GM12878 (cell line): ENCODE measurements at regions not wholly inside any gene's neighbourhood (a gene's known extent, or its start where the extent isn't known, plus 50 kb on each side); places are given as distances from the start of the nearest gene placed in this dataset.

Source experiments
- ATAC-seq: fragments of 200-7000 bp; cut with Tn5 transposase; 3 replicates; pipeline ENCODE4 v1.9.1; 2020; ENCODE audit warnings: mild to moderate bottlenecking, moderate library complexity
- BruUV-seq: library from RNA; stranded (reverse); fragments of 400-500 nt; replicated peaks from 2 replicates; lab custom pipeline; 2021; lab: Mats Ljungman, UMichigan
- CTCF ChIA-PET: fragments of 300-600 bp; sonication (Branson Sonifier 250); formaldehyde crosslinking; extraction: SDS; loops from one replicate; lab custom pipeline; 2021; ENCODE audit warnings: inconsistent platforms; lab: Yijun Ruan, JAX
- POLR2A ChIA-PET: fragments of 350-600 bp; formaldehyde crosslinking; extraction: SDS; loops from one replicate; lab custom pipeline; 2021; ENCODE audit warnings: inconsistent platforms; lab: Charles Lee
- RAD21 ChIA-PET: fragments of 300-600 bp; sonication (Branson Sonifier 250); formaldehyde crosslinking; loops from one replicate; lab custom pipeline; 2023; ENCODE audit warnings: antibody characterized with exemption; ENCODE audit not compliant: unreplicated experiment; lab: Charles Lee
- SMC1A ChIA-PET: fragments of 300-600 bp; sonication (Branson Sonifier 250); formaldehyde crosslinking; loops from one replicate; lab custom pipeline; 2023; ENCODE audit not compliant: unreplicated experiment, uncharacterized antibody; lab: Charles Lee
- DNase-seq: peaks from one replicate; pipeline ENCODE4 v3.0.0-alpha.2; 2011; ENCODE audit warnings: low read depth, low spot score
- FAIRE-seq: peaks from 3 replicates; lab custom pipeline; 2011; peaks lifted over from hg19 to GRCh38; lab: Jason Lieb, UNC
- H2AFZ ChIP-seq: 2 replicates; pipeline ENCODE4 v1.6.0; 2011; ENCODE audit warnings: low read depth, low read length, control low read depth; ENCODE audit not compliant: control insufficient read depth
- H3K27ac ChIP-seq: 2 replicates; pipeline ENCODE4 v1.5.1; 2011; ENCODE audit warnings: control low read depth; ENCODE audit not compliant: control insufficient read depth, insufficient read depth
- H3K27me3 ChIP-seq, 2 experiments: replicated peaks in 1 of 2; 2 replicates each; pipeline versions ENCODE4 v1.6.0 to v1.6.1; 2011; ENCODE audit warnings: low read length in 1 of 2; ENCODE audit not compliant: control insufficient read depth in 2 of 2, insufficient read depth in 2 of 2
- H3K36me3 ChIP-seq, 2 experiments: 2 replicates each; pipeline ENCODE4 v1.5.1; 2011; ENCODE audit warnings: low read length in 1 of 2; ENCODE audit not compliant: control insufficient read depth in 2 of 2, insufficient read depth in 2 of 2
- H3K4me1 ChIP-seq: 2 replicates; pipeline ENCODE4 v1.6.1; 2011; ENCODE audit warnings: mild to moderate bottlenecking, low read length, moderate library complexity, mixed read lengths; ENCODE audit not compliant: control insufficient read depth, insufficient read depth
- H3K4me2 ChIP-seq: 2 replicates; pipeline ENCODE4 v1.6.0; 2011; ENCODE audit warnings: control low read depth; ENCODE audit not compliant: control insufficient read depth, insufficient read depth
- H3K4me3 ChIP-seq: fragments of 200-600 bp; sonication (generic); 2 replicates; pipeline ENCODE4 v1.5.1; 2016
- H3K79me2 ChIP-seq: 2 replicates; pipeline ENCODE4 v1.6.0; 2011; ENCODE audit warnings: low read length; ENCODE audit not compliant: control insufficient read depth, insufficient read depth
- H3K9ac ChIP-seq: 2 replicates; pipeline ENCODE4 v1.8.0; 2011; ENCODE audit warnings: low read length, control low read depth, mixed read lengths; ENCODE audit not compliant: control insufficient read depth, insufficient read depth
- H3K9me3 ChIP-seq: replicated peaks from 3 replicates; pipeline ENCODE4 v1.5.1; 2011; ENCODE audit warnings: mild to moderate bottlenecking, low read length; ENCODE audit not compliant: control insufficient read depth, insufficient read depth
- H4K20me1 ChIP-seq: 2 replicates; pipeline ENCODE4 v1.6.0; 2011; ENCODE audit not compliant: control insufficient read depth, insufficient read depth
- BACH1 ChIP-seq: fragments of 450-650 bp; IDR thresholded peaks from 2 replicates; pipeline ENCODE4 v1.6.1; 2017; ENCODE audit warnings: mild to moderate bottlenecking, borderline replicate concordance
- GATAD2B ChIP-seq: fragments of 450-650 bp; conservative IDR thresholded peaks from 2 replicates; pipeline ENCODE4 v1.6.1; 2017; ENCODE audit warnings: low read depth, mild to moderate bottlenecking, moderate library complexity
- IRF4 ChIP-seq: IDR thresholded peaks from 2 replicates; pipeline ENCODE4 v1.6.1; 2011; ENCODE audit warnings: low read depth, low read length
- KLF5 ChIP-seq: fragments of 450-650 bp; IDR thresholded peaks from 2 replicates; pipeline ENCODE4 v1.6.1; 2014; ENCODE audit warnings: mild to moderate bottlenecking; ENCODE audit not compliant: partially characterized antibody
- MTA3 ChIP-seq: IDR thresholded peaks from 2 replicates; pipeline ENCODE4 v1.6.1; 2012; ENCODE audit warnings: low read length, inconsistent platforms, borderline replicate concordance
- NRF1 ChIP-seq: conservative IDR thresholded peaks from 2 replicates; pipeline ENCODE4 v1.6.1; 2011; ENCODE audit warnings: mild to moderate bottlenecking, low read depth, low read length, improper control_type of control experiment
- POLR2A ChIP-seq: IDR thresholded peaks from 2 replicates; pipeline ENCODE4 v1.6.1; 2011; ENCODE audit warnings: low read depth, mild to moderate bottlenecking, low read length
- RCOR1 ChIP-seq: conservative IDR thresholded peaks from 2 replicates; pipeline ENCODE4 v1.6.1; 2012; ENCODE audit warnings: low read depth, low read length, improper control_type of control experiment
- STAT1 ChIP-seq: fragments of 450-650 bp; conservative IDR thresholded peaks from 2 replicates; pipeline ENCODE4 v1.6.1; 2014; ENCODE audit warnings: antibody characterized with exemption, mild to moderate bottlenecking
- WRNIP1 ChIP-seq: IDR thresholded peaks from 2 replicates; pipeline ENCODE4 v1.6.1; 2011; ENCODE audit warnings: low read depth, low read length, improper control_type of control experiment, borderline replicate concordance
- ZSCAN29 ChIP-seq: fragments of 450-650 bp; IDR thresholded peaks from 2 replicates; pipeline ENCODE4 v1.6.1; 2017; ENCODE audit warnings: mild to moderate bottlenecking, moderate library complexity
- WGBS: methylation state at CpG from one replicate; pipeline ENCODE4 v1.1.6; 2016; ENCODE audit warnings: low lambda C conversion rate; ENCODE audit not compliant: insufficient replicate concordance, insufficient coverage; ENCODE audit errors: missing lambda C conversion rate; 5-methylcytosine and 5-hydroxymethylcytosine counted together
- in situ Hi-C: fragments of 300-500 bp; cut with MboI; formaldehyde crosslinking; loops from 9 replicates; pipeline ENCODE4 v1.14.3; 2018; ENCODE audit warnings: mixed read lengths
- intact Hi-C: fragments of 100-400 bp; cut with micrococcal nuclease; formaldehyde crosslinking; loops from one replicate; pipeline ENCODE4 v1.14.2; 2022; ENCODE audit not compliant: unreplicated experiment
- TF ChIP-seq, protein P1 (sequence below): IDR thresholded peaks from 2 replicates; pipeline ENCODE4 v1.6.1; 2011; ENCODE audit warnings: low read depth, low read length, improper control_type of control experiment, borderline replicate concordance
- TF ChIP-seq, protein P2 (sequence below): fragments of 450-650 bp; conservative IDR thresholded peaks from 2 replicates; pipeline ENCODE4 v1.6.1; 2017; ENCODE audit warnings: mild to moderate bottlenecking, moderate library complexity
- TF ChIP-seq, protein P3 (sequence below): IDR thresholded peaks from 2 replicates; pipeline ENCODE4 v1.6.1; 2012; ENCODE audit warnings: low read length, inconsistent platforms
- TF ChIP-seq, protein P4 (sequence below): fragments of 450-650 bp; IDR thresholded peaks from 2 replicates; pipeline ENCODE4 v1.6.1; 2016; ENCODE audit warnings: mild to moderate bottlenecking
- TF ChIP-seq, protein P5 (sequence below): IDR thresholded peaks from 2 replicates; pipeline ENCODE4 v1.6.1; 2011; ENCODE audit warnings: borderline replicate concordance, low read depth, mild to moderate bottlenecking, moderate library complexity, mixed read lengths, low read length; ENCODE audit not compliant: insufficient read depth; ENCODE audit errors: extremely low read length

DNA sequence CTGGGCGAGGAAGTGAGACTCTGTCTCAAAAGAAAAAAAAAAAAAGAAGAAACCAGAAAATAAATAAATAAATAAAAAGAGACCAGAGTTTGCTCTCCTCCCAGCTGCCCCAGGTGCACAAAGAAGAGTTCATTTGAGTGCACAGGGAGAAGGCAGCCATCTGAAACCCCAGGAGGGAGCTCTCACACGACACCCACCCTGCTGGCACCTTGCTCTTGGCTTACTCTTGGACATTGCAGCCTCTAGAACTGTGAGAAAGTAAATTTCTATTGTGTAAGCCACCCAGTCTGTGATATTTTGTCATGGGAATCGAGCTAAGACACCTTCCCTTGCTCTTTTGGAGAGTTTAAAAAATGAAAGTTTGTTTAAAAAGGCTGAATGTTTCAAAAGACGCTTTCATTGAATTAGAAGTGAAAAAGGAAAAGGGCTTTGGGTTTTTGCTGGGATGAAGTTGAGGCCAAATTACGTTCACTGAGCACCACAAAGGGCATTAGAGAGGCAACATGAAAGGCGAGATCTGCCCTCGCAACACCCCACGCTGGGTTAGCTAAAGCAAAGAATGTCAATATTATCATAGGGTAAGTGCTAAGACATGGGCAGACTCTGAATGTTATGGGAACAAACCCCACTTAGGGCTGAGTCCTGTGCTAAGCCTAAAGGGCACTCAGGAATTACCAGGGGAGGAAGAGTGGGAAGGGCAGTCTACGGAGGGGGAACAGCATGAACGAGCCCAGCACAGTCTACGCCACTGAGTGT, 128.9 kb upstream of the RIOK3 start:
- POLR2A ChIA-PET, result no interaction called here
- no peak overlapping the region for H3K27ac ChIP-seq
- H3K27me3 ChIP-seq, result no peaks in the 10 kb centered on the region
- no peak overlapping the region for H2AFZ ChIP-seq
- no peak for FAIRE-seq
- no TSS peak for BruUV-seq
- no peaks in the 10 kb centered on the region for H3K9me3 ChIP-seq
- H3K36me3 ChIP-seq, result no peaks in the 10 kb centered on the region
- CTCF ChIA-PET, result interaction anchor here (0.6 kb wide), 1 partner anchor 791 kb away, joined by 3 read pairs; no protein-coding TSS in a partner anchor
- TF ChIP-seq, protein P1, sequence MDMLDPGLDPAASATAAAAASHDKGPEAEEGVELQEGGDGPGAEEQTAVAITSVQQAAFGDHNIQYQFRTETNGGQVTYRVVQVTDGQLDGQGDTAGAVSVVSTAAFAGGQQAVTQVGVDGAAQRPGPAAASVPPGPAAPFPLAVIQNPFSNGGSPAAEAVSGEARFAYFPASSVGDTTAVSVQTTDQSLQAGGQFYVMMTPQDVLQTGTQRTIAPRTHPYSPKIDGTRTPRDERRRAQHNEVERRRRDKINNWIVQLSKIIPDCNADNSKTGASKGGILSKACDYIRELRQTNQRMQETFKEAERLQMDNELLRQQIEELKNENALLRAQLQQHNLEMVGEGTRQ, result no peak
- TF ChIP-seq, protein P2, sequence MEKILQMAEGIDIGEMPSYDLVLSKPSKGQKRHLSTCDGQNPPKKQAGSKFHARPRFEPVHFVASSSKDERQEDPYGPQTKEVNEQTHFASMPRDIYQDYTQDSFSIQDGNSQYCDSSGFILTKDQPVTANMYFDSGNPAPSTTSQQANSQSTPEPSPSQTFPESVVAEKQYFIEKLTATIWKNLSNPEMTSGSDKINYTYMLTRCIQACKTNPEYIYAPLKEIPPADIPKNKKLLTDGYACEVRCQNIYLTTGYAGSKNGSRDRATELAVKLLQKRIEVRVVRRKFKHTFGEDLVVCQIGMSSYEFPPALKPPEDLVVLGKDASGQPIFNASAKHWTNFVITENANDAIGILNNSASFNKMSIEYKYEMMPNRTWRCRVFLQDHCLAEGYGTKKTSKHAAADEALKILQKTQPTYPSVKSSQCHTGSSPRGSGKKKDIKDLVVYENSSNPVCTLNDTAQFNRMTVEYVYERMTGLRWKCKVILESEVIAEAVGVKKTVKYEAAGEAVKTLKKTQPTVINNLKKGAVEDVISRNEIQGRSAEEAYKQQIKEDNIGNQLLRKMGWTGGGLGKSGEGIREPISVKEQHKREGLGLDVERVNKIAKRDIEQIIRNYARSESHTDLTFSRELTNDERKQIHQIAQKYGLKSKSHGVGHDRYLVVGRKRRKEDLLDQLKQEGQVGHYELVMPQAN, result no peak
- TF ChIP-seq, protein P3, sequence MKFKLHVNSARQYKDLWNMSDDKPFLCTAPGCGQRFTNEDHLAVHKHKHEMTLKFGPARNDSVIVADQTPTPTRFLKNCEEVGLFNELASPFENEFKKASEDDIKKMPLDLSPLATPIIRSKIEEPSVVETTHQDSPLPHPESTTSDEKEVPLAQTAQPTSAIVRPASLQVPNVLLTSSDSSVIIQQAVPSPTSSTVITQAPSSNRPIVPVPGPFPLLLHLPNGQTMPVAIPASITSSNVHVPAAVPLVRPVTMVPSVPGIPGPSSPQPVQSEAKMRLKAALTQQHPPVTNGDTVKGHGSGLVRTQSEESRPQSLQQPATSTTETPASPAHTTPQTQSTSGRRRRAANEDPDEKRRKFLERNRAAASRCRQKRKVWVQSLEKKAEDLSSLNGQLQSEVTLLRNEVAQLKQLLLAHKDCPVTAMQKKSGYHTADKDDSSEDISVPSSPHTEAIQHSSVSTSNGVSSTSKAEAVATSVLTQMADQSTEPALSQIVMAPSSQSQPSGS, result no peak
- TF ChIP-seq ZSCAN29, result no peak
- no peak for TF ChIP-seq BACH1
- no peak for TF ChIP-seq POLR2A
- TF ChIP-seq KLF5, result no peak
- TF ChIP-seq GATAD2B, result no peak
- TF ChIP-seq, protein P4, sequence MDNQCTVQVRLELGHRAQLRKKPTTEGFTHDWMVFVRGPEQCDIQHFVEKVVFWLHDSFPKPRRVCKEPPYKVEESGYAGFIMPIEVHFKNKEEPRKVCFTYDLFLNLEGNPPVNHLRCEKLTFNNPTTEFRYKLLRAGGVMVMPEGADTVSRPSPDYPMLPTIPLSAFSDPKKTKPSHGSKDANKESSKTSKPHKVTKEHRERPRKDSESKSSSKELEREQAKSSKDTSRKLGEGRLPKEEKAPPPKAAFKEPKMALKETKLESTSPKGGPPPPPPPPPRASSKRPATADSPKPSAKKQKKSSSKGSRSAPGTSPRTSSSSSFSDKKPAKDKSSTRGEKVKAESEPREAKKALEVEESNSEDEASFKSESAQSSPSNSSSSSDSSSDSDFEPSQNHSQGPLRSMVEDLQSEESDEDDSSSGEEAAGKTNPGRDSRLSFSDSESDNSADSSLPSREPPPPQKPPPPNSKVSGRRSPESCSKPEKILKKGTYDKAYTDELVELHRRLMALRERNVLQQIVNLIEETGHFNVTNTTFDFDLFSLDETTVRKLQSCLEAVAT, result no peak
- no peak for TF ChIP-seq NRF1
- TF ChIP-seq, protein P5, sequence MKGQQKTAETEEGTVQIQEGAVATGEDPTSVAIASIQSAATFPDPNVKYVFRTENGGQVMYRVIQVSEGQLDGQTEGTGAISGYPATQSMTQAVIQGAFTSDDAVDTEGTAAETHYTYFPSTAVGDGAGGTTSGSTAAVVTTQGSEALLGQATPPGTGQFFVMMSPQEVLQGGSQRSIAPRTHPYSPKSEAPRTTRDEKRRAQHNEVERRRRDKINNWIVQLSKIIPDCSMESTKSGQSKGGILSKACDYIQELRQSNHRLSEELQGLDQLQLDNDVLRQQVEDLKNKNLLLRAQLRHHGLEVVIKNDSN, result no peak
- TF ChIP-seq MTA3, result no peak
- no peak for TF ChIP-seq RCOR1
- TF ChIP-seq WRNIP1, result no peak
- no peak for TF ChIP-seq STAT1
- no peak for TF ChIP-seq IRF4
- TF ChIP-seq, all 136 proteins: peak for 0
- RAD21 ChIA-PET, result no interaction called here
- SMC1A ChIA-PET, result interaction anchor here (1.2 to 2.2 kb wide), 2 partner anchors 8 to 13 kb away, joined by 3 to 10 read pairs; no protein-coding TSS in a partner anchor
- ATAC-seq (no peak), DNase-seq (no peak)
- no peak overlapping the region for H3K4me3 ChIP-seq
- H3K4me1 ChIP-seq, result no peaks in the 10 kb centered on the region; the same call in 1 of the 2 replicates
- H3K79me2 ChIP-seq, result no peaks in the 10 kb centered on the region
- in situ Hi-C loops (no loop called here), intact Hi-C loops (no loop called here)
- no peak overlapping the region for H3K4me2 ChIP-seq
- 89% methylated on average over 11 of the region's 11 CpGs for WGBS
- H4K20me1 ChIP-seq, result no peaks in the 10 kb centered on the region
- H3K9ac ChIP-seq, result no peak overlapping the region
